Activated T-cell treated with anti-CD3 and anti-CD28 coated beads, Interleukin-2, amount 50 U/mL, for 72 hours (primary cell): ENCODE measurements at regions not wholly inside any gene's neighbourhood (a gene's known extent, or its start where the extent isn't known, plus 50 kb on each side); places are given as distances from the start of the nearest gene placed in this dataset.

Source experiments
- ATAC-seq, 2 donors: fragments of 150-1000 bp; cut with Tn5 transposase; replicated peaks in 1 of 2; 2 replicates each; pipeline ENCODE4 v1.10.0; 2021; ENCODE audit warnings: moderate library complexity in 2 of 2, mild to moderate bottlenecking in 1 of 2
- DNase-seq, 2 donors: peaks; one replicate each; pipeline ENCODE4 v3.0.0; 2021 to 2022; ENCODE audit warnings: mixed read lengths in 1 of 2
- H3K27ac Mint-ChIP-seq: one replicate; pipeline ENCODE4 v1.8.0; 2022; ENCODE audit warnings: mild to moderate bottlenecking, moderate library complexity, mixed read lengths
- H3K27me3 Mint-ChIP-seq: one replicate; pipeline ENCODE4 v1.8.0; 2022; ENCODE audit warnings: low read depth, mixed read lengths
- H3K36me3 Mint-ChIP-seq, 2 donors: one replicate each; pipeline ENCODE4 v1.8.0; 2022; ENCODE audit warnings: mixed read lengths in 2 of 2, mild to moderate bottlenecking in 1 of 2; ENCODE audit not compliant: insufficient read depth in 2 of 2
- H3K4me1 Mint-ChIP-seq: one replicate; pipeline ENCODE4 v1.8.0; 2022; ENCODE audit warnings: low read depth, mixed read lengths
- H3K4me3 Mint-ChIP-seq, 2 donors: one replicate each; pipeline ENCODE4 v1.8.0; 2022; ENCODE audit warnings: mild to moderate bottlenecking in 2 of 2, mixed read lengths in 2 of 2, moderate library complexity in 2 of 2
- H3K9me3 Mint-ChIP-seq, 2 donors: one replicate each; pipeline ENCODE4 v1.8.0; 2022; ENCODE audit warnings: mixed read lengths in 2 of 2

- DNase-seq (no peak), ATAC-seq (no peak)
- Mint-ChIP-seq H3K27me3 (no peaks in the 10 kb centered on the region), H3K4me1 (no peaks in the 10 kb centered on the region), H3K4me3 (no peak overlapping the region), H3K36me3 (no peaks in the 10 kb centered on the region), H3K27ac (no peak overlapping the region), H3K9me3 (peaks cover 1 to 3% of the 10 kb centered on the region in 2 donors)
These were observed 496.1 kb upstream of the CCDC54 start for GRCh38 chr3:106881186-106881585.

GRCh38 chr3:106882297-106882696 is 494.9 kb upstream of the CCDC54 start:
- no peak for ATAC-seq
- Mint-ChIP-seq H3K27me3 (no peaks in the 10 kb centered on the region), H3K4me1 (no peaks in the 10 kb centered on the region), H3K27ac (no peak overlapping the region), H3K36me3 (no peaks in the 10 kb centered on the region), H3K4me3 (no peak overlapping the region), H3K9me3 (peaks cover 1 to 3% of the 10 kb centered on the region in 2 donors)
- no peak for DNase-seq

- H3K27ac Mint-ChIP-seq, result no peak overlapping the region
- no peak for DNase-seq
- no peak for ATAC-seq
- H3K9me3 Mint-ChIP-seq, result no peaks in the 10 kb centered on the region
- H3K4me1 Mint-ChIP-seq, result no peaks in the 10 kb centered on the region
- H3K36me3 Mint-ChIP-seq, result no peaks in the 10 kb centered on the region
- no peaks in the 10 kb centered on the region for H3K27me3 Mint-ChIP-seq
- no peak overlapping the region for H3K4me3 Mint-ChIP-seq
These were observed 471.2 kb upstream of the CCDC54 start for GRCh38 chr3:106906074-106906473.

GRCh38 chr3:106908181-106908938 is 468.9 kb upstream of the CCDC54 start:
- Mint-ChIP-seq H3K27ac (no peak overlapping the region), H3K9me3 (no peaks in the 10 kb centered on the region), H3K36me3 (no peaks in the 10 kb centered on the region), H3K4me3 (no peak overlapping the region), H3K4me1 (no peaks in the 10 kb centered on the region), H3K27me3 (peaks cover under 1% of the 10 kb centered on the region)
- DNase-seq, result no peak
- no peak for ATAC-seq

GRCh38 chr3:106913111-106913698 is 464.0 kb upstream of the CCDC54 start:
- Mint-ChIP-seq H3K4me1 (no peaks in the 10 kb centered on the region), H3K4me3 (no peak overlapping the region), H3K27ac (no peak overlapping the region), H3K9me3 (no peaks in the 10 kb centered on the region), H3K36me3 (no peaks in the 10 kb centered on the region), H3K27me3 (peaks cover 12% of the 10 kb centered on the region)
- DNase-seq (no peak), ATAC-seq (no peak)

- H3K36me3 Mint-ChIP-seq, result no peaks in the 10 kb centered on the region
- ATAC-seq, result no peak
- DNase-seq, result no peak
- no peak overlapping the region for H3K27ac Mint-ChIP-seq
- H3K4me1 Mint-ChIP-seq, result no peaks in the 10 kb centered on the region
- H3K27me3 Mint-ChIP-seq, result peaks cover 12% of the 10 kb centered on the region
- no peaks in the 10 kb centered on the region for H3K9me3 Mint-ChIP-seq
- H3K4me3 Mint-ChIP-seq, result no peak overlapping the region
These were observed 463.3 kb upstream of the CCDC54 start for GRCh38 chr3:106913966-106914365.

GRCh38 chr3:106920609-106921008 is 456.6 kb upstream of the CCDC54 start:
- DNase-seq (no peak), ATAC-seq (no peak)
- H3K36me3 Mint-ChIP-seq, result no peaks in the 10 kb centered on the region
- H3K9me3 Mint-ChIP-seq, result no peaks in the 10 kb centered on the region
- H3K27ac Mint-ChIP-seq, result no peak overlapping the region
- H3K27me3 Mint-ChIP-seq, result no peaks in the 10 kb centered on the region
- no peak overlapping the region for H3K4me3 Mint-ChIP-seq
- H3K4me1 Mint-ChIP-seq, result no peaks in the 10 kb centered on the region

GRCh38 chr3:106929081-106929480 is 448.2 kb upstream of the CCDC54 start:
- ATAC-seq (no peak), DNase-seq (no peak)
- H3K9me3 Mint-ChIP-seq, result no peaks in the 10 kb centered on the region
- H3K27me3 Mint-ChIP-seq, result no peaks in the 10 kb centered on the region
- no peak overlapping the region for H3K4me3 Mint-ChIP-seq
- no peaks in the 10 kb centered on the region for H3K36me3 Mint-ChIP-seq
- no peak overlapping the region for H3K27ac Mint-ChIP-seq
- H3K4me1 Mint-ChIP-seq, result no peaks in the 10 kb centered on the region

GRCh38 chr3:106930086-106930485 is 447.2 kb upstream of the CCDC54 start:
- ATAC-seq, result no peak
- Mint-ChIP-seq H3K27ac (no peak overlapping the region), H3K4me1 (no peaks in the 10 kb centered on the region), H3K27me3 (no peaks in the 10 kb centered on the region), H3K9me3 (no peaks in the 10 kb centered on the region), H3K36me3 (no peaks in the 10 kb centered on the region), H3K4me3 (no peak overlapping the region)
- no peak for DNase-seq

GRCh38 chr3:106931904-106932303 is 445.3 kb upstream of the CCDC54 start:
- no peak for DNase-seq
- H3K36me3 Mint-ChIP-seq, result no peaks in the 10 kb centered on the region
- no peak overlapping the region for H3K4me3 Mint-ChIP-seq
- H3K27me3 Mint-ChIP-seq, result no peaks in the 10 kb centered on the region
- H3K9me3 Mint-ChIP-seq, result no peaks in the 10 kb centered on the region
- no peaks in the 10 kb centered on the region for H3K4me1 Mint-ChIP-seq
- no peak overlapping the region for H3K27ac Mint-ChIP-seq
- no peak for ATAC-seq

GRCh38 chr3:106936337-106936736 is 440.9 kb upstream of the CCDC54 start:
- no peak for DNase-seq
- no peak for ATAC-seq
- Mint-ChIP-seq H3K36me3 (no peaks in the 10 kb centered on the region), H3K4me1 (no peaks in the 10 kb centered on the region), H3K9me3 (no peaks in the 10 kb centered on the region), H3K27ac (no peak overlapping the region), H3K4me3 (no peak overlapping the region), H3K27me3 (no peaks in the 10 kb centered on the region)

GRCh38 chr3:106942051-106942450 is 435.2 kb upstream of the CCDC54 start:
- no peaks in the 10 kb centered on the region for H3K4me1 Mint-ChIP-seq
- H3K27ac Mint-ChIP-seq, result no peak overlapping the region
- H3K4me3 Mint-ChIP-seq, result no peak overlapping the region
- DNase-seq (no peak), ATAC-seq (no peak)
- H3K27me3 Mint-ChIP-seq, result no peaks in the 10 kb centered on the region
- H3K36me3 Mint-ChIP-seq, result no peaks in the 10 kb centered on the region
- peaks cover 0 to 1% of the 10 kb centered on the region in 2 donors for H3K9me3 Mint-ChIP-seq

GRCh38 chr3:106943071-106943470 is 434.2 kb upstream of the CCDC54 start:
- Mint-ChIP-seq H3K27ac (no peak overlapping the region), H3K4me1 (no peaks in the 10 kb centered on the region), H3K9me3 (peaks cover 0 to 1% of the 10 kb centered on the region in 2 donors), H3K4me3 (no peak overlapping the region), H3K36me3 (no peaks in the 10 kb centered on the region), H3K27me3 (no peaks in the 10 kb centered on the region)
- DNase-seq, result no peak
- ATAC-seq, result no peak

GRCh38 chr3:106945435-106945834 is 431.8 kb upstream of the CCDC54 start:
- DNase-seq, result no peak
- peaks cover 0 to 1% of the 10 kb centered on the region in 2 donors for H3K9me3 Mint-ChIP-seq
- ATAC-seq, result no peak
- no peaks in the 10 kb centered on the region for H3K36me3 Mint-ChIP-seq
- H3K4me1 Mint-ChIP-seq, result no peaks in the 10 kb centered on the region
- no peak overlapping the region for H3K4me3 Mint-ChIP-seq
- no peak overlapping the region for H3K27ac Mint-ChIP-seq
- H3K27me3 Mint-ChIP-seq, result no peaks in the 10 kb centered on the region
